Inferior parietal cortex (tissue), 1 donor: ENCODE measurements at regions not wholly inside any gene's neighbourhood (a gene's known extent, or its start where the extent isn't known, plus 50 kb on each side); places are given as distances from the start of the nearest gene placed in this dataset.
A peak's percentile ranks its signal among the peaks of the same experiment; 100 is the strongest.

Source experiments
- DNase-seq: peaks from one replicate; pipeline ENCODE4 v3.0.0-alpha.2; 2016; ENCODE audit errors: extremely low spot score

GRCh38 chr11:115739146-115739545 is 234.9 kb upstream of the CADM1 start:
- DNase-seq, result no peak

GRCh38 chr11:115737875-115738274 is 233.7 kb upstream of the CADM1 start:
- DNase-seq, result no peak

- DNase-seq, result no peak
Observed at GRCh38 chr11:115736146-115736545, 231.9 kb upstream of the CADM1 start.

- DNase-seq, result no peak
Observed at GRCh38 chr11:115724666-115725065, 220.5 kb upstream of the CADM1 start.

GRCh38 chr11:115722711-115723110 is 218.5 kb upstream of the CADM1 start:
- DNase-seq, result no peak

- no peak for DNase-seq
Observed at GRCh38 chr11:115721296-115721995, 217.2 kb upstream of the CADM1 start.

GRCh38 chr11:115720602-115721245 is 216.5 kb upstream of the CADM1 start:
- no peak for DNase-seq

- no peak for DNase-seq
Observed at GRCh38 chr11:115718945-115719344, 214.7 kb upstream of the CADM1 start.

- DNase-seq, result no peak
Observed at GRCh38 chr11:115718106-115718505, 213.9 kb upstream of the CADM1 start.

GRCh38 chr11:115716601-115717529 is 212.7 kb upstream of the CADM1 start:
- no peak for DNase-seq

- no peak for DNase-seq
Observed at GRCh38 chr11:115716080-115716479, 211.9 kb upstream of the CADM1 start.

- DNase-seq, result no peak
Observed at GRCh38 chr11:115715251-115715770, 211.1 kb upstream of the CADM1 start.

GRCh38 chr11:115712296-115712695 is 208.1 kb upstream of the CADM1 start:
- peak; percentile 17 for DNase-seq

- no peak for DNase-seq
Observed at GRCh38 chr11:115710980-115711379, 206.8 kb upstream of the CADM1 start.

- no peak for DNase-seq
Observed at GRCh38 chr11:115710426-115710825, 206.2 kb upstream of the CADM1 start.

- DNase-seq, result no peak
Observed at GRCh38 chr11:115709297-115709696, 205.1 kb upstream of the CADM1 start.

GRCh38 chr11:115707180-115707905 is 203.1 kb upstream of the CADM1 start:
- DNase-seq, result no peak

GRCh38 chr11:115706626-115707135 is 202.5 kb upstream of the CADM1 start:
- DNase-seq, result no peak

GRCh38 chr11:115705200-115705599 is 201.0 kb upstream of the CADM1 start:
- DNase-seq, result no peak

GRCh38 chr11:115700981-115701875 is 197.0 kb upstream of the CADM1 start:
- DNase-seq, result no peak
